ENCODE measurements at regions not wholly inside any gene's neighbourhood (a gene's known extent, or its start where the extent isn't known, plus 50 kb on each side); places are given as distances from the start of the nearest gene placed in this dataset.
"Not testable (repeated sequence)": the region's sequence is repeated elsewhere in the genome, so short reads cannot be mapped to it uniquely, and the experiment has no call there.

GRCh38 chr2:6196449-6196848 lies 504.3 kb downstream of the SOX11 start:
- TF ChIP-seq CTCF (IDR thresholded peaks at IDR 0.05; ENCODE audit: borderline replicate concordance, insufficient read depth, low read depth, low read length): no peak
- no peak overlapping the region for H3K4me3 ChIP-seq (ENCODE audit: low read depth, low read length)

GRCh38 chr2:6198370-6198919 lies 506.3 kb downstream of the SOX11 start:
- H3K4me3 ChIP-seq (ENCODE audit: low read depth, low read length): not testable (repeated sequence)

GRCh38 chr2:6202756-6203155 lies 510.6 kb downstream of the SOX11 start:
- no peak for TF ChIP-seq CTCF (IDR thresholded peaks at IDR 0.05; ENCODE audit: borderline replicate concordance, insufficient read depth, low read depth, low read length)
- H3K4me3 ChIP-seq (ENCODE audit: low read depth, low read length): no peak overlapping the region

GRCh38 chr2:6203291-6203959 lies 511.2 kb downstream of the SOX11 start:
- no peak for TF ChIP-seq CTCF (IDR thresholded peaks at IDR 0.05; ENCODE audit: borderline replicate concordance, insufficient read depth, low read depth, low read length)
- no peak overlapping the region for H3K4me3 ChIP-seq (ENCODE audit: low read depth, low read length)

- H3K4me3 ChIP-seq (ENCODE audit: low read depth, low read length): no peak overlapping the region
- no peak for TF ChIP-seq CTCF (IDR thresholded peaks at IDR 0.05; ENCODE audit: borderline replicate concordance, insufficient read depth, low read depth, low read length)
Observed at GRCh38 chr2:6206882-6207281, 514.7 kb downstream of the SOX11 start.

GRCh38 chr2:6211236-6211635 lies 519.1 kb downstream of the SOX11 start:
- TF ChIP-seq CTCF (IDR thresholded peaks at IDR 0.05; ENCODE audit: borderline replicate concordance, insufficient read depth, low read depth, low read length): no peak
- H3K4me3 ChIP-seq (ENCODE audit: low read depth, low read length): no peak overlapping the region

GRCh38 chr2:6212491-6212890 lies 520.3 kb downstream of the SOX11 start:
- TF ChIP-seq CTCF (IDR thresholded peaks at IDR 0.05; ENCODE audit: borderline replicate concordance, insufficient read depth, low read depth, low read length): no peak
- no peak overlapping the region for H3K4me3 ChIP-seq (ENCODE audit: low read depth, low read length)

Data from GM12875 (cell line).